ENCODE measurements at regions not wholly inside any gene's neighbourhood (a gene's known extent, or its start where the extent isn't known, plus 50 kb on each side); places are given as distances from the start of the nearest gene placed in this dataset.

DNA sequence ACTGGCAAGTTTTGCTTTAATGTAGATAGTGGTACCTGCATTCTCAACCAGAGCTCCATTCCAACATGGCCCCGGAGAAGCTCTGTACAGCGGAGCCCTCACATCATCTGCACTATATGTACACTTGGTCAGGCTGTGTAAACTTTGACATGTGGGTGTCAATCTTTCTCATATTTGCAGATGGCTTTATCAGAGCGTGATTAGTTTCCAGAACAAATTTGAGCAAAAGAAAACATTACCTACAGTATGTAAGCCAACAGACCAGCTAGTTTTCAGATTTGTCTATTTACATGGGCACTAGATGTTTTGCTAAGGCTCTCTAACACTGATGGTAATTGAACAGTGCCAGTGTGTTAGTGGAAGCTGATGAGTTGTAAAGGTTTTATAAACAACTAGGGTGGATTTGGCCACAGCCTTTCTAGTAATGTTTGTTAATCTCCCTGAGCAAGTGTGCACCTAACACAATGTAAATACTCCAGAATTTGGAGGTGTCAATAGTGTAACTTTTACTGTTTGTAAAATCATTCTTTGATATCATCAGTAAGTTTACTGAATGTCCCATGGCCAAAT lies 131.8 kb downstream of the FOXA2 start (continued):
- peak; percentile 98 for TF ChIP-seq ZNF609 (CRISPR knock-in tag; IDR thresholded peaks at IDR 0.05; ENCODE audit: borderline replicate concordance)
- no peak for TF ChIP-seq ZNF773 (CRISPR knock-in tag; IDR thresholded peaks at IDR 0.05; ENCODE audit: borderline replicate concordance)
- no peak for TF ChIP-seq ZNF136 (CRISPR knock-in tag; IDR thresholded peaks at IDR 0.05; ENCODE audit: low read depth)
- no peak for TF ChIP-seq ZBTB42 (CRISPR knock-in tag; IDR thresholded peaks at IDR 0.05)
- TF ChIP-seq DMAP1 (CRISPR knock-in tag; IDR thresholded peaks at IDR 0.05): no peak
- TF ChIP-seq, protein P1, sequence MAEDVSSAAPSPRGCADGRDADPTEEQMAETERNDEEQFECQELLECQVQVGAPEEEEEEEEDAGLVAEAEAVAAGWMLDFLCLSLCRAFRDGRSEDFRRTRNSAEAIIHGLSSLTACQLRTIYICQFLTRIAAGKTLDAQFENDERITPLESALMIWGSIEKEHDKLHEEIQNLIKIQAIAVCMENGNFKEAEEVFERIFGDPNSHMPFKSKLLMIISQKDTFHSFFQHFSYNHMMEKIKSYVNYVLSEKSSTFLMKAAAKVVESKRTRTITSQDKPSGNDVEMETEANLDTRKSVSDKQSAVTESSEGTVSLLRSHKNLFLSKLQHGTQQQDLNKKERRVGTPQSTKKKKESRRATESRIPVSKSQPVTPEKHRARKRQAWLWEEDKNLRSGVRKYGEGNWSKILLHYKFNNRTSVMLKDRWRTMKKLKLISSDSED (CRISPR knock-in tag; IDR thresholded peaks at IDR 0.05): no peak
- TF ChIP-seq ZFP36 (IDR thresholded peaks at IDR 0.05; ENCODE audit: borderline replicate concordance, low read depth, low read length, partially characterized antibody): peak; percentile 46
- no peak for TF ChIP-seq KDM4B (CRISPR knock-in tag; IDR thresholded peaks at IDR 0.05)
- TF ChIP-seq SIN3A (IDR thresholded peaks at IDR 0.05; ENCODE audit: borderline replicate concordance, low read depth, low read length): no peak
- TF ChIP-seq PAX8 (CRISPR knock-in tag; IDR thresholded peaks at IDR 0.05; ENCODE audit: borderline replicate concordance): no peak
- TF ChIP-seq CHD2 (IDR thresholded peaks at IDR 0.05; ENCODE audit: low read depth, low read length): no peak
- TF ChIP-seq, protein P2, sequence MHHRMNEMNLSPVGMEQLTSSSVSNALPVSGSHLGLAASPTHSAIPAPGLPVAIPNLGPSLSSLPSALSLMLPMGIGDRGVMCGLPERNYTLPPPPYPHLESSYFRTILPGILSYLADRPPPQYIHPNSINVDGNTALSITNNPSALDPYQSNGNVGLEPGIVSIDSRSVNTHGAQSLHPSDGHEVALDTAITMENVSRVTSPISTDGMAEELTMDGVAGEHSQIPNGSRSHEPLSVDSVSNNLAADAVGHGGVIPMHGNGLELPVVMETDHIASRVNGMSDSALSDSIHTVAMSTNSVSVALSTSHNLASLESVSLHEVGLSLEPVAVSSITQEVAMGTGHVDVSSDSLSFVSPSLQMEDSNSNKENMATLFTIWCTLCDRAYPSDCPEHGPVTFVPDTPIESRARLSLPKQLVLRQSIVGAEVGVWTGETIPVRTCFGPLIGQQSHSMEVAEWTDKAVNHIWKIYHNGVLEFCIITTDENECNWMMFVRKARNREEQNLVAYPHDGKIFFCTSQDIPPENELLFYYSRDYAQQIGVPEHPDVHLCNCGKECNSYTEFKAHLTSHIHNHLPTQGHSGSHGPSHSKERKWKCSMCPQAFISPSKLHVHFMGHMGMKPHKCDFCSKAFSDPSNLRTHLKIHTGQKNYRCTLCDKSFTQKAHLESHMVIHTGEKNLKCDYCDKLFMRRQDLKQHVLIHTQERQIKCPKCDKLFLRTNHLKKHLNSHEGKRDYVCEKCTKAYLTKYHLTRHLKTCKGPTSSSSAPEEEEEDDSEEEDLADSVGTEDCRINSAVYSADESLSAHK (CRISPR knock-in tag; IDR thresholded peaks at IDR 0.05; ENCODE audit: borderline replicate concordance): no peak
- no peak for TF ChIP-seq FLYWCH1 (CRISPR knock-in tag; IDR thresholded peaks at IDR 0.05)
- TF ChIP-seq STAT5B (CRISPR knock-in tag; IDR thresholded peaks at IDR 0.05): no peak
- TF ChIP-seq ZNF335 (CRISPR knock-in tag; IDR thresholded peaks at IDR 0.05): no peak
- no peak for TF ChIP-seq SOX6 (IDR thresholded peaks at IDR 0.05)
- TF ChIP-seq SOX6 (CRISPR knock-in tag; IDR thresholded peaks at IDR 0.05): peak; percentile 46
- no peak for TF ChIP-seq NFIB (CRISPR knock-in tag; IDR thresholded peaks at IDR 0.05; ENCODE audit: borderline replicate concordance)
- TF ChIP-seq TOE1 (CRISPR knock-in tag; IDR thresholded peaks at IDR 0.05): no peak
- TF ChIP-seq ZIK1 (CRISPR knock-in tag; IDR thresholded peaks at IDR 0.05; ENCODE audit: borderline replicate concordance, low read depth): no peak
- TF ChIP-seq ZNF101 (CRISPR knock-in tag; IDR thresholded peaks at IDR 0.05; ENCODE audit: borderline replicate concordance, low read depth): no peak

Measured in HepG2 (cell line).